Posterior vena cava (tissue), 2 donors: ENCODE measurements at regions not wholly inside any gene's neighbourhood (a gene's known extent, or its start where the extent isn't known, plus 50 kb on each side); places are given as distances from the start of the nearest gene placed in this dataset.

ENCODE experiments used
- DNase-seq: peaks from one replicate; pipeline ENCODE4 v3.0.0-alpha.2; 2020; ENCODE audit warnings: low spot score
- intact Hi-C, 2 donors: fragments of 100-400 bp; cut with DNase I; formaldehyde crosslinking; loops; one replicate each; pipeline versions ENCODE4 v1.14.1 to v1.14.2; 2022 to 2023
- donor health status: DM: yes; HTN: yes; CAD: no.
- donor health status: DM: yes; HTN: yes; CAD: no.

- intact Hi-C loops, result no loop called here
These were observed 151.5 kb upstream of the NR3C1 start for GRCh38 chr5:143554918-143555477.

GRCh38 chr5:143554187-143554717, 150.8 kb upstream of the NR3C1 start:
- intact Hi-C loops, result no loop called here
- no peak for DNase-seq

More at GRCh38 chr5:143554918-143555477, 151.5 kb upstream of the NR3C1 start:
- DNase-seq, result no peak

- intact Hi-C loops, result no loop called here
- no peak for DNase-seq
These were observed 149.2 kb upstream of the NR3C1 start for GRCh38 chr5:143552680-143553079.

- DNase-seq, result no peak
- intact Hi-C loops, result no loop called here
These were observed 148.3 kb upstream of the NR3C1 start for GRCh38 chr5:143551820-143552251.

- intact Hi-C loops, result no loop called here
- DNase-seq, result no peak
These were observed 147.6 kb upstream of the NR3C1 start for GRCh38 chr5:143550986-143551630.

- DNase-seq, result no peak
- intact Hi-C loops, result no loop called here
These were observed 143.9 kb upstream of the NR3C1 start for GRCh38 chr5:143547342-143547741.

- intact Hi-C loops, result no loop called here
These were observed 142.9 kb upstream of the NR3C1 start for GRCh38 chr5:143546394-143546793.

GRCh38 chr5:143544606-143545005, 141.1 kb upstream of the NR3C1 start:
- intact Hi-C loops, result no loop called here
- DNase-seq, result no peak

More at GRCh38 chr5:143546394-143546793, 142.9 kb upstream of the NR3C1 start:
- no peak for DNase-seq

GRCh38 chr5:143543358-143544255, 140.1 kb upstream of the NR3C1 start:
- intact Hi-C loops, result no loop called here
- no peak for DNase-seq

- DNase-seq, result no peak
- intact Hi-C loops, result no loop called here
These were observed 139.3 kb upstream of the NR3C1 start for GRCh38 chr5:143542798-143543144.

GRCh38 chr5:143541943-143542797, 138.7 kb upstream of the NR3C1 start:
- DNase-seq, result no peak
- intact Hi-C loops, result no loop called here

GRCh38 chr5:143539742-143540141, 136.3 kb upstream of the NR3C1 start:
- intact Hi-C loops, result no loop called here
- no peak for DNase-seq

- no peak for DNase-seq
- intact Hi-C loops, result no loop called here
These were observed 133.6 kb upstream of the NR3C1 start for GRCh38 chr5:143537056-143537455.

- intact Hi-C loops, result no loop called here
- DNase-seq, result peak; percentile 84
These were observed 132.9 kb upstream of the NR3C1 start for GRCh38 chr5:143536364-143536763.

- no peak for DNase-seq
- intact Hi-C loops, result no loop called here
These were observed 131.3 kb upstream of the NR3C1 start for GRCh38 chr5:143534761-143535154.

GRCh38 chr5:143533978-143534760, 130.7 kb upstream of the NR3C1 start:
- intact Hi-C loops, result no loop called here

GRCh38 chr5:143533475-143533874, 130.0 kb upstream of the NR3C1 start:
- no peak for DNase-seq
- intact Hi-C loops, result no loop called here

More at GRCh38 chr5:143533978-143534760, 130.7 kb upstream of the NR3C1 start:
- DNase-seq, result no peak

- no peak for DNase-seq
These were observed 124.3 kb upstream of the NR3C1 start for GRCh38 chr5:143527808-143528207.

GRCh38 chr5:143525176-143525575, 121.7 kb upstream of the NR3C1 start:
- intact Hi-C loops, result no loop called here
- DNase-seq, result no peak

More at GRCh38 chr5:143527808-143528207, 124.3 kb upstream of the NR3C1 start:
- intact Hi-C loops, result no loop called here
